ENCODE measurements at regions not wholly inside any gene's neighbourhood (a gene's known extent, or its start where the extent isn't known, plus 50 kb on each side); places are given as distances from the start of the nearest gene placed in this dataset.
A peak's percentile ranks its signal among the peaks of the same experiment; 100 is the strongest.

GRCh38 chr2:228614741-228615140 lies 433.3 kb upstream of the SPHKAP start:
- DNase-seq (ENCODE audit: low read depth): no peak
- no peak overlapping the region for H3K9ac ChIP-seq (ENCODE audit: low read length)
- no peaks in the 10 kb centered on the region for H3K9me3 ChIP-seq (ENCODE audit: control insufficient read depth, low read length)

GRCh38 chr2:228613133-228613850 lies 431.8 kb upstream of the SPHKAP start:
- Histone ChIP-seq H3K36me3 (ENCODE audit: control insufficient read depth, insufficient read depth, low read length, severe bottlenecking) (no peaks in the 10 kb centered on the region), H3K9ac (ENCODE audit: low read length) (no peak overlapping the region), H3K4me3 (ENCODE audit: low read length) (no peak overlapping the region), H3K4me1 (ENCODE audit: control insufficient read depth, insufficient read depth, low read length) (peaks cover 14% of the 10 kb centered on the region), H3K27me3 (replicated peaks; ENCODE audit: control insufficient read depth, insufficient read depth, low read length) (no peaks in the 10 kb centered on the region), H3K9me3 (ENCODE audit: control insufficient read depth, low read length) (no peaks in the 10 kb centered on the region)
- DNase-seq (ENCODE audit: low read depth): peak; percentile 74

More at GRCh38 chr2:228614741-228615140, 433.3 kb upstream of the SPHKAP start:
- no peaks in the 10 kb centered on the region for H3K27me3 ChIP-seq (replicated peaks; ENCODE audit: control insufficient read depth, insufficient read depth, low read length)
- H3K4me3 ChIP-seq (ENCODE audit: low read length): no peak overlapping the region
- H3K4me1 ChIP-seq (ENCODE audit: control insufficient read depth, insufficient read depth, low read length): peaks cover 14% of the 10 kb centered on the region
- no peaks in the 10 kb centered on the region for H3K36me3 ChIP-seq (ENCODE audit: control insufficient read depth, insufficient read depth, low read length, severe bottlenecking)

- DNase-seq (ENCODE audit: low read depth): no peak
- H3K9ac ChIP-seq (ENCODE audit: low read length): no peak overlapping the region
- H3K4me1 ChIP-seq (ENCODE audit: control insufficient read depth, insufficient read depth, low read length): peaks cover 14% of the 10 kb centered on the region
- no peaks in the 10 kb centered on the region for H3K27me3 ChIP-seq (replicated peaks; ENCODE audit: control insufficient read depth, insufficient read depth, low read length)
- no peaks in the 10 kb centered on the region for H3K9me3 ChIP-seq (ENCODE audit: control insufficient read depth, low read length)
- H3K36me3 ChIP-seq (ENCODE audit: control insufficient read depth, insufficient read depth, low read length, severe bottlenecking): no peaks in the 10 kb centered on the region
- H3K4me3 ChIP-seq (ENCODE audit: low read length): no peak overlapping the region
These were observed 429.7 kb upstream of the SPHKAP start for GRCh38 chr2:228611171-228611570.

- Histone ChIP-seq H3K4me1 (ENCODE audit: control insufficient read depth, insufficient read depth, low read length) (peaks cover 5% of the 10 kb centered on the region), H3K9ac (ENCODE audit: low read length) (no peak overlapping the region), H3K36me3 (ENCODE audit: control insufficient read depth, insufficient read depth, low read length, severe bottlenecking) (no peaks in the 10 kb centered on the region), H3K4me3 (ENCODE audit: low read length) (no peak overlapping the region), H3K9me3 (ENCODE audit: control insufficient read depth, low read length) (no peaks in the 10 kb centered on the region), H3K27me3 (replicated peaks; ENCODE audit: control insufficient read depth, insufficient read depth, low read length) (no peaks in the 10 kb centered on the region)
- no peak for DNase-seq (ENCODE audit: low read depth)
These were observed 420.8 kb upstream of the SPHKAP start for GRCh38 chr2:228602288-228602687.

GRCh38 chr2:228600265-228600664 lies 418.8 kb upstream of the SPHKAP start:
- H3K27me3 ChIP-seq (replicated peaks; ENCODE audit: control insufficient read depth, insufficient read depth, low read length): no peaks in the 10 kb centered on the region
- H3K9ac ChIP-seq (ENCODE audit: low read length): no peak overlapping the region
- DNase-seq (ENCODE audit: low read depth): peak; percentile 79
- no peak overlapping the region for H3K4me3 ChIP-seq (ENCODE audit: low read length)
- no peaks in the 10 kb centered on the region for H3K9me3 ChIP-seq (ENCODE audit: control insufficient read depth, low read length)
- no peaks in the 10 kb centered on the region for H3K36me3 ChIP-seq (ENCODE audit: control insufficient read depth, insufficient read depth, low read length, severe bottlenecking)
- peaks cover 5% of the 10 kb centered on the region for H3K4me1 ChIP-seq (ENCODE audit: control insufficient read depth, insufficient read depth, low read length)

- H3K9ac ChIP-seq (ENCODE audit: low read length): no peak overlapping the region
- H3K4me3 ChIP-seq (ENCODE audit: low read length): no peak overlapping the region
- no peak for DNase-seq (ENCODE audit: low read depth)
- H3K9me3 ChIP-seq (ENCODE audit: control insufficient read depth, low read length): no peaks in the 10 kb centered on the region
- peaks cover 5% of the 10 kb centered on the region for H3K4me1 ChIP-seq (ENCODE audit: control insufficient read depth, insufficient read depth, low read length)
- no peaks in the 10 kb centered on the region for H3K27me3 ChIP-seq (replicated peaks; ENCODE audit: control insufficient read depth, insufficient read depth, low read length)
- no peaks in the 10 kb centered on the region for H3K36me3 ChIP-seq (ENCODE audit: control insufficient read depth, insufficient read depth, low read length, severe bottlenecking)
These were observed 418.3 kb upstream of the SPHKAP start for GRCh38 chr2:228599781-228600180.

- H3K9ac ChIP-seq (ENCODE audit: low read length): no peak overlapping the region
- DNase-seq (ENCODE audit: low read depth): no peak
- no peaks in the 10 kb centered on the region for H3K36me3 ChIP-seq (ENCODE audit: control insufficient read depth, insufficient read depth, low read length, severe bottlenecking)
- H3K4me3 ChIP-seq (ENCODE audit: low read length): no peak overlapping the region
- H3K9me3 ChIP-seq (ENCODE audit: control insufficient read depth, low read length): no peaks in the 10 kb centered on the region
- H3K27me3 ChIP-seq (replicated peaks; ENCODE audit: control insufficient read depth, insufficient read depth, low read length): no peaks in the 10 kb centered on the region
- peaks cover 5% of the 10 kb centered on the region for H3K4me1 ChIP-seq (ENCODE audit: control insufficient read depth, insufficient read depth, low read length)
These were observed 417.8 kb upstream of the SPHKAP start for GRCh38 chr2:228599297-228599696.

GRCh38 chr2:228597032-228597431 lies 415.5 kb upstream of the SPHKAP start:
- Histone ChIP-seq H3K27me3 (replicated peaks; ENCODE audit: control insufficient read depth, insufficient read depth, low read length) (no peaks in the 10 kb centered on the region), H3K36me3 (ENCODE audit: control insufficient read depth, insufficient read depth, low read length, severe bottlenecking) (no peaks in the 10 kb centered on the region), H3K4me3 (ENCODE audit: low read length) (no peak overlapping the region), H3K9me3 (ENCODE audit: control insufficient read depth, low read length) (no peaks in the 10 kb centered on the region), H3K9ac (ENCODE audit: low read length) (no peak overlapping the region), H3K4me1 (ENCODE audit: control insufficient read depth, insufficient read depth, low read length) (peaks cover 5% of the 10 kb centered on the region)
- DNase-seq (ENCODE audit: low read depth): no peak

- no peak overlapping the region for H3K9ac ChIP-seq (ENCODE audit: low read length)
- H3K27me3 ChIP-seq (replicated peaks; ENCODE audit: control insufficient read depth, insufficient read depth, low read length): no peaks in the 10 kb centered on the region
- H3K4me1 ChIP-seq (ENCODE audit: control insufficient read depth, insufficient read depth, low read length): no peaks in the 10 kb centered on the region
- no peaks in the 10 kb centered on the region for H3K36me3 ChIP-seq (ENCODE audit: control insufficient read depth, insufficient read depth, low read length, severe bottlenecking)
- DNase-seq (ENCODE audit: low read depth): no peak
- H3K4me3 ChIP-seq (ENCODE audit: low read length): no peak overlapping the region
- no peaks in the 10 kb centered on the region for H3K9me3 ChIP-seq (ENCODE audit: control insufficient read depth, low read length)
These were observed 412.5 kb upstream of the SPHKAP start for GRCh38 chr2:228594012-228594411.

GRCh38 chr2:228592925-228593324 lies 411.4 kb upstream of the SPHKAP start:
- H3K4me3 ChIP-seq (ENCODE audit: low read length): no peak overlapping the region
- no peaks in the 10 kb centered on the region for H3K4me1 ChIP-seq (ENCODE audit: control insufficient read depth, insufficient read depth, low read length)
- no peaks in the 10 kb centered on the region for H3K9me3 ChIP-seq (ENCODE audit: control insufficient read depth, low read length)
- H3K27me3 ChIP-seq (replicated peaks; ENCODE audit: control insufficient read depth, insufficient read depth, low read length): no peaks in the 10 kb centered on the region
- no peaks in the 10 kb centered on the region for H3K36me3 ChIP-seq (ENCODE audit: control insufficient read depth, insufficient read depth, low read length, severe bottlenecking)
- DNase-seq (ENCODE audit: low read depth): no peak
- H3K9ac ChIP-seq (ENCODE audit: low read length): no peak overlapping the region

- H3K4me3 ChIP-seq (ENCODE audit: low read length): no peak overlapping the region
- no peaks in the 10 kb centered on the region for H3K27me3 ChIP-seq (replicated peaks; ENCODE audit: control insufficient read depth, insufficient read depth, low read length)
- H3K9me3 ChIP-seq (ENCODE audit: control insufficient read depth, low read length): no peaks in the 10 kb centered on the region
- H3K36me3 ChIP-seq (ENCODE audit: control insufficient read depth, insufficient read depth, low read length, severe bottlenecking): no peaks in the 10 kb centered on the region
- no peak for DNase-seq (ENCODE audit: low read depth)
- H3K9ac ChIP-seq (ENCODE audit: low read length): no peak overlapping the region
- H3K4me1 ChIP-seq (ENCODE audit: control insufficient read depth, insufficient read depth, low read length): no peaks in the 10 kb centered on the region
These were observed 409.2 kb upstream of the SPHKAP start for GRCh38 chr2:228590681-228591080.

- Histone ChIP-seq H3K4me3 (ENCODE audit: low read length) (no peak overlapping the region), H3K9ac (ENCODE audit: low read length) (no peak overlapping the region), H3K4me1 (ENCODE audit: control insufficient read depth, insufficient read depth, low read length) (no peaks in the 10 kb centered on the region), H3K27me3 (replicated peaks; ENCODE audit: control insufficient read depth, insufficient read depth, low read length) (no peaks in the 10 kb centered on the region), H3K9me3 (ENCODE audit: control insufficient read depth, low read length) (no peaks in the 10 kb centered on the region), H3K36me3 (ENCODE audit: control insufficient read depth, insufficient read depth, low read length, severe bottlenecking) (no peaks in the 10 kb centered on the region)
- no peak for DNase-seq (ENCODE audit: low read depth)
These were observed 407.6 kb upstream of the SPHKAP start for GRCh38 chr2:228589115-228589514.
